GM23338 (cell line): ENCODE measurements at regions not wholly inside any gene's neighbourhood (a gene's known extent, or its start where the extent isn't known, plus 50 kb on each side); places are given as distances from the start of the nearest gene placed in this dataset.

Source experiments
- ATAC-seq: fragments of 200-7000 bp; cut with Tn5 transposase; 3 replicates; pipeline ENCODE4 v1.9.1; 2020
- DNase-seq: peaks from one replicate; pipeline ENCODE4 v3.0.0-alpha.2; 2015; ENCODE audit warnings: low spot score
- H2AFZ ChIP-seq: fragments of 200-600 bp; sonication (generic); 2 replicates; pipeline ENCODE4 v1.8.0; 2016; ENCODE audit warnings: antibody characterized with exemption, mild to moderate bottlenecking, moderate library complexity
- H3F3A ChIP-seq: fragments of 200-600 bp; sonication (generic); replicated peaks from 2 replicates; pipeline ENCODE4 v1.8.0; 2017; ENCODE audit warnings: antibody characterized with exemption, mixed run types, low read depth
- H3K27ac ChIP-seq: fragments of 200-600 bp; sonication (generic); 2 replicates; pipeline ENCODE4 v1.6.1; 2016; ENCODE audit warnings: low read depth
- H3K27me3 ChIP-seq: fragments of 200-600 bp; sonication (generic); 2 replicates; pipeline ENCODE4 v1.8.0; 2016; ENCODE audit warnings: mild to moderate bottlenecking, mixed run types, moderate library complexity; ENCODE audit not compliant: insufficient read depth
- H3K36me3 ChIP-seq: fragments of 200-600 bp; sonication (generic); 2 replicates; pipeline ENCODE4 v1.8.0; 2016; ENCODE audit warnings: mild to moderate bottlenecking; ENCODE audit not compliant: insufficient read depth
- H3K4me1 ChIP-seq: fragments of 200-600 bp; sonication (generic); 2 replicates; pipeline ENCODE4 v1.8.0; 2016; ENCODE audit warnings: mild to moderate bottlenecking, moderate library complexity; ENCODE audit not compliant: insufficient read depth
- H3K4me2 ChIP-seq: fragments of 200-600 bp; sonication (generic); 2 replicates; pipeline ENCODE4 v1.7.1; 2017; ENCODE audit warnings: mixed run types
- H3K4me3 ChIP-seq: fragments of 200-600 bp; sonication (generic); 2 replicates; pipeline ENCODE4 v1.6.1; 2016; ENCODE audit warnings: mixed run types
- H3K79me2 ChIP-seq: fragments of 200-600 bp; sonication (generic); replicated peaks from 2 replicates; pipeline ENCODE4 v1.8.0; 2017; ENCODE audit warnings: mild to moderate bottlenecking; ENCODE audit not compliant: insufficient read depth
- H3K9me2 ChIP-seq: fragments of 200-600 bp; sonication (generic); 2 replicates; pipeline ENCODE4 v1.8.0; 2017; ENCODE audit not compliant: insufficient read depth
- H4K20me1 ChIP-seq: fragments of 200-600 bp; sonication (generic); replicated peaks from 2 replicates; pipeline ENCODE4 v1.8.0; 2017; ENCODE audit warnings: mild to moderate bottlenecking; ENCODE audit not compliant: insufficient read depth
- H3K27ac Mint-ChIP-seq: 2 replicates; pipeline ENCODE4 v1.8.0; 2020; ENCODE audit warnings: inconsistent platforms, mild to moderate bottlenecking, moderate library complexity, mixed read lengths
- H3K27me3 Mint-ChIP-seq: 3 replicates; pipeline ENCODE4 v1.8.0; 2022; ENCODE audit warnings: low read depth, mild to moderate bottlenecking, moderate library complexity, mixed read lengths, inconsistent platforms; ENCODE audit not compliant: insufficient read depth, poor library complexity
- H3K36me3 Mint-ChIP-seq: 3 replicates; pipeline ENCODE4 v1.8.0; 2021; ENCODE audit warnings: low read depth, mild to moderate bottlenecking, inconsistent platforms, moderate library complexity, mixed read lengths
- H3K4me1 Mint-ChIP-seq: 3 replicates; pipeline ENCODE4 v1.8.0; 2020; ENCODE audit warnings: mild to moderate bottlenecking, inconsistent platforms, mixed read lengths
- H3K4me3 Mint-ChIP-seq: 3 replicates; pipeline ENCODE4 v1.8.0; 2021; ENCODE audit warnings: moderate library complexity, mild to moderate bottlenecking, inconsistent platforms, mixed read lengths
- H3K9me3 Mint-ChIP-seq: 3 replicates; pipeline ENCODE4 v1.8.0; 2020; ENCODE audit warnings: moderate library complexity, mild to moderate bottlenecking, inconsistent platforms, mixed read lengths
- CREB1 ChIP-seq: fragments of 250-450 bp; sonication (Bioruptor Pico); IDR thresholded peaks from 2 replicates; pipeline ENCODE4 v1.5.0; 2020; ENCODE audit warnings: low read depth, mild to moderate bottlenecking, moderate library complexity
- CTCF ChIP-seq, 2 experiments: fragments of 200-600 bp in 1 of 2; sonication (generic) in 1 of 2; conservative IDR thresholded peaks; 2 replicates each; pipeline versions ENCODE4 v1.5.1 to v1.6.1; 2016 to 2017; ENCODE audit warnings: antibody characterized with exemption in 2 of 2, low read depth in 2 of 2, mild to moderate bottlenecking in 2 of 2, moderate library complexity in 1 of 2
- ETS1 ChIP-seq: IDR thresholded peaks from 2 replicates; pipeline ENCODE4 v1.6.1; 2016; ENCODE audit warnings: antibody characterized with exemption
- EZH2 ChIP-seq: fragments of 200-600 bp; sonication (generic); IDR thresholded peaks from one replicate; pipeline ENCODE4 v1.8.0; 2017; ENCODE audit warnings: antibody characterized with exemption, mild to moderate bottlenecking, low read depth; ENCODE audit not compliant: unreplicated experiment
- EZH2phosphoT487 ChIP-seq: fragments of 200-600 bp; sonication (generic); IDR thresholded peaks from one replicate; pipeline ENCODE4 v1.8.1; 2018; ENCODE audit warnings: antibody characterized with exemption; ENCODE audit not compliant: unreplicated experiment
- JUNB ChIP-seq: IDR thresholded peaks from one replicate; pipeline ENCODE4 v1.6.1; 2016; ENCODE audit warnings: antibody characterized with exemption; ENCODE audit not compliant: unreplicated experiment
- NANOG ChIP-seq: IDR thresholded peaks from 2 replicates; pipeline ENCODE4 v1.6.1; 2016; ENCODE audit warnings: antibody characterized with exemption, borderline replicate concordance
- POLR2AphosphoS5 ChIP-seq: IDR thresholded peaks from 2 replicates; pipeline ENCODE4 v1.6.1; 2016; ENCODE audit warnings: antibody characterized with exemption, low read depth
- STAT1 ChIP-seq: IDR thresholded peaks from one replicate; pipeline ENCODE4 v1.6.1; 2016; ENCODE audit warnings: antibody characterized with exemption; ENCODE audit not compliant: unreplicated experiment
- ZNF114 ChIP-seq: fragments of 250-450 bp; sonication (Bioruptor Pico); IDR thresholded peaks from 2 replicates; pipeline ENCODE4 v1.5.0; 2020; ENCODE audit warnings: mild to moderate bottlenecking, moderate library complexity
- ZNF331 ChIP-seq: fragments of 250-450 bp; sonication (Bioruptor Pico); IDR thresholded peaks from 2 replicates; pipeline ENCODE4 v1.5.0; 2020; ENCODE audit warnings: low read depth, mild to moderate bottlenecking, moderate library complexity
- TF ChIP-seq, protein P1 (sequence below): IDR thresholded peaks from one replicate; pipeline ENCODE4 v1.6.1; 2018; ENCODE audit warnings: antibody characterized with exemption; ENCODE audit not compliant: unreplicated experiment

DNA sequence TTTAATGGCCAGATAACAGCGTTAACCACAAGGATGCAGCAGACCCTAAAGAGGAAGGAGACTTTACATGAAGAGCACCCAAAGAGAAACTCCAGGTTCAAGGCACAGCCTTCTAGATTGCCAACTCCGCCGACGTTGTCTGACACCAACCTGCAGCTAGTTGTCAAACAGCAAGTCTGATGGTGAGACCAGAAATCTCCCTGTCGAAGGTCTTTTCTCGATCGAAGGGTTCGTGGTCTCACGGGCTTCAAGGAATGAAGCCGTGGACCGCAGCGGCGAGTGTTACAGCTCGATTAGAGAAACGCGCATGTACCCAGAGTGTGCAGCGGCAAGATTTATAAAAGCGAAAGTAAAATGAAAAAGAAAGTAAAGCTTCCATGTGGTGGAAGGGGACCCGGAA lies 656.3 kb downstream of the XIRP2 start:
- H3K79me2 ChIP-seq, result no peaks in the 10 kb centered on the region
- H3K9me2 ChIP-seq, result no peaks in the 10 kb centered on the region
- H3K27ac ChIP-seq, result no peak overlapping the region
- Mint-ChIP-seq H3K27me3 (peaks cover 1% of the 10 kb centered on the region), H3K4me1 (peaks cover 8% of the 10 kb centered on the region), H3K36me3 (peaks cover 26% of the 10 kb centered on the region; the same call in 2 of the 3 replicates), H3K9me3 (no peaks in the 10 kb centered on the region), H3K27ac (no peak overlapping the region; the same call in 1 of the 2 replicates), H3K4me3 (no peak overlapping the region)
- no peaks in the 10 kb centered on the region for H3K27me3 ChIP-seq
- H3F3A ChIP-seq, result no peaks in the 10 kb centered on the region
- no peaks in the 10 kb centered on the region for H4K20me1 ChIP-seq
- H3K4me3 ChIP-seq, result no peak overlapping the region
- DNase-seq (no peak), ATAC-seq (no peak)
- peaks cover 12% of the 10 kb centered on the region for H3K4me1 ChIP-seq
- H3K36me3 ChIP-seq, result no peaks in the 10 kb centered on the region
- no peak overlapping the region for H2AFZ ChIP-seq
- H3K4me2 ChIP-seq, result no peak overlapping the region
- TF ChIP-seq POLR2AphosphoS5 (no peak), ETS1 (no peak), CTCF (conservative IDR thresholded peaks at IDR 0.05; ENCODE audit: low read depth in 2 of 2) (no peak), NANOG (no peak)

- H3K36me3 Mint-ChIP-seq, result peaks cover 26% of the 10 kb centered on the region; the same call in 2 of the 3 replicates
- H3K4me1 Mint-ChIP-seq, result peaks cover 8% of the 10 kb centered on the region
- H3K4me3 Mint-ChIP-seq, result no peak overlapping the region
- H3K27ac ChIP-seq, result no peak overlapping the region
- H3K4me3 ChIP-seq, result no peak overlapping the region
- no peak overlapping the region for H3K4me2 ChIP-seq
- DNase-seq (no peak), ATAC-seq (no peak)
- H3K27me3 ChIP-seq, result no peaks in the 10 kb centered on the region
- peaks cover 12% of the 10 kb centered on the region for H3K4me1 ChIP-seq
- H3K36me3 ChIP-seq, result no peaks in the 10 kb centered on the region
- no peak overlapping the region for H3K27ac Mint-ChIP-seq
- H3K9me3 Mint-ChIP-seq, result no peaks in the 10 kb centered on the region
- no peaks in the 10 kb centered on the region for H3F3A ChIP-seq
- H3K79me2 ChIP-seq, result no peaks in the 10 kb centered on the region
- H3K9me2 ChIP-seq, result no peaks in the 10 kb centered on the region
- H4K20me1 ChIP-seq, result no peaks in the 10 kb centered on the region
- no peaks in the 10 kb centered on the region for H3K27me3 Mint-ChIP-seq
- H2AFZ ChIP-seq, result no peak overlapping the region
- TF ChIP-seq CREB1 (CRISPR knock-in tag), result no peak
- no peak for TF ChIP-seq ETS1
- no peak for TF ChIP-seq EZH2phosphoT487
- no peak for TF ChIP-seq POLR2AphosphoS5
- TF ChIP-seq, protein P1, sequence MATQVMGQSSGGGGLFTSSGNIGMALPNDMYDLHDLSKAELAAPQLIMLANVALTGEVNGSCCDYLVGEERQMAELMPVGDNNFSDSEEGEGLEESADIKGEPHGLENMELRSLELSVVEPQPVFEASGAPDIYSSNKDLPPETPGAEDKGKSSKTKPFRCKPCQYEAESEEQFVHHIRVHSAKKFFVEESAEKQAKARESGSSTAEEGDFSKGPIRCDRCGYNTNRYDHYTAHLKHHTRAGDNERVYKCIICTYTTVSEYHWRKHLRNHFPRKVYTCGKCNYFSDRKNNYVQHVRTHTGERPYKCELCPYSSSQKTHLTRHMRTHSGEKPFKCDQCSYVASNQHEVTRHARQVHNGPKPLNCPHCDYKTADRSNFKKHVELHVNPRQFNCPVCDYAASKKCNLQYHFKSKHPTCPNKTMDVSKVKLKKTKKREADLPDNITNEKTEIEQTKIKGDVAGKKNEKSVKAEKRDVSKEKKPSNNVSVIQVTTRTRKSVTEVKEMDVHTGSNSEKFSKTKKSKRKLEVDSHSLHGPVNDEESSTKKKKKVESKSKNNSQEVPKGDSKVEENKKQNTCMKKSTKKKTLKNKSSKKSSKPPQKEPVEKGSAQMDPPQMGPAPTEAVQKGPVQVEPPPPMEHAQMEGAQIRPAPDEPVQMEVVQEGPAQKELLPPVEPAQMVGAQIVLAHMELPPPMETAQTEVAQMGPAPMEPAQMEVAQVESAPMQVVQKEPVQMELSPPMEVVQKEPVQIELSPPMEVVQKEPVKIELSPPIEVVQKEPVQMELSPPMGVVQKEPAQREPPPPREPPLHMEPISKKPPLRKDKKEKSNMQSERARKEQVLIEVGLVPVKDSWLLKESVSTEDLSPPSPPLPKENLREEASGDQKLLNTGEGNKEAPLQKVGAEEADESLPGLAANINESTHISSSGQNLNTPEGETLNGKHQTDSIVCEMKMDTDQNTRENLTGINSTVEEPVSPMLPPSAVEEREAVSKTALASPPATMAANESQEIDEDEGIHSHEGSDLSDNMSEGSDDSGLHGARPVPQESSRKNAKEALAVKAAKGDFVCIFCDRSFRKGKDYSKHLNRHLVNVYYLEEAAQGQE, result no peak
- no peak for TF ChIP-seq ZNF331
- TF ChIP-seq CTCF (conservative IDR thresholded peaks at IDR 0.05; ENCODE audit: low read depth in 2 of 2), result no peak
- no peak for TF ChIP-seq NANOG
- TF ChIP-seq STAT1, result no peak
- TF ChIP-seq EZH2, result no peak
- TF ChIP-seq JUNB, result no peak
- no peak for TF ChIP-seq ZNF114 (CRISPR knock-in tag)
These were observed 655.4 kb downstream of the XIRP2 start for GRCh38 chr2:167543721-167544120.
